ENCODE measurements at regions not wholly inside any gene's neighbourhood (a gene's known extent, or its start where the extent isn't known, plus 50 kb on each side); places are given as distances from the start of the nearest gene placed in this dataset.

GRCh38 chr22:27533105-27533745 lies 268.3 kb downstream of the MN1 start:
- peak; percentile 27 for DNase-seq

- peak; percentile 11 for DNase-seq
Measured at GRCh38 chr22:27534720-27535125, 266.8 kb downstream of the MN1 start.

GRCh38 chr22:27535452-27535851 lies 266.1 kb downstream of the MN1 start:
- no peak for DNase-seq

- no peak for DNase-seq
Measured at GRCh38 chr22:27537501-27537900, 264.1 kb downstream of the MN1 start.

GRCh38 chr22:27538666-27539065 lies 262.9 kb downstream of the MN1 start:
- no peak for DNase-seq

GRCh38 chr22:27540247-27540646 lies 261.3 kb downstream of the MN1 start:
- no peak for DNase-seq

- no peak for DNase-seq
Measured at GRCh38 chr22:27540656-27541396, 260.7 kb downstream of the MN1 start.

GRCh38 chr22:27541836-27542235 lies 259.7 kb downstream of the MN1 start:
- DNase-seq, result no peak

GRCh38 chr22:27542602-27543001 lies 259.0 kb downstream of the MN1 start:
- DNase-seq, result no peak

- DNase-seq, result no peak
Measured at GRCh38 chr22:27543460-27543859, 258.1 kb downstream of the MN1 start.

GRCh38 chr22:27545085-27545484 lies 256.5 kb downstream of the MN1 start:
- DNase-seq, result no peak

- no peak for DNase-seq
Measured at GRCh38 chr22:27546157-27546935, 255.2 kb downstream of the MN1 start.

- no peak for DNase-seq
Measured at GRCh38 chr22:27551402-27551801, 250.2 kb downstream of the MN1 start.

GRCh38 chr22:27552176-27552575 lies 249.4 kb downstream of the MN1 start:
- no peak for DNase-seq

- DNase-seq, result no peak
Measured at GRCh38 chr22:27552863-27553262, 248.7 kb downstream of the MN1 start.

- DNase-seq, result peak; percentile 36
Measured at GRCh38 chr22:27554106-27554811, 247.3 kb downstream of the MN1 start.

- DNase-seq, result no peak
Measured at GRCh38 chr22:27554841-27555456, 246.6 kb downstream of the MN1 start.

GRCh38 chr22:27556371-27556770 lies 245.2 kb downstream of the MN1 start:
- no peak for DNase-seq

- DNase-seq, result no peak
Measured at GRCh38 chr22:27557286-27558008, 244.1 kb downstream of the MN1 start.

- DNase-seq, result no peak
Measured at GRCh38 chr22:27558658-27559371, 242.7 kb downstream of the MN1 start.

- DNase-seq, result no peak
Measured at GRCh38 chr22:27560781-27561180, 240.8 kb downstream of the MN1 start.
